KOPT-K1 (cell line): ENCODE measurements at regions not wholly inside any gene's neighbourhood (a gene's known extent, or its start where the extent isn't known, plus 50 kb on each side); places are given as distances from the start of the nearest gene placed in this dataset.
"Not testable (repeated sequence)": the region's sequence is repeated elsewhere in the genome, so short reads cannot be mapped to it uniquely, and the experiment has no call there.

Experiments
- H3K27ac ChIP-seq: fragments of 200-600 bp; sonication (generic); 2 replicates; pipeline ENCODE4 v1.5.1; 2016; ENCODE audit warnings: antibody characterized with exemption, mild to moderate bottlenecking, low read depth, low read length; ENCODE audit not compliant: poor library complexity, severe bottlenecking
- H3K36me3 ChIP-seq: fragments of 200-600 bp; sonication (generic); 2 replicates; pipeline ENCODE4 v1.5.1; 2017; ENCODE audit warnings: antibody characterized with exemption, mild to moderate bottlenecking, low read length, moderate library complexity; ENCODE audit not compliant: insufficient read depth
- H3K9me3 ChIP-seq: fragments of 200-600 bp; sonication (generic); 2 replicates; pipeline ENCODE4 v1.5.1; 2017; ENCODE audit warnings: antibody characterized with exemption, low read length, mild to moderate bottlenecking; ENCODE audit not compliant: insufficient read depth, poor library complexity, severe bottlenecking

DNA sequence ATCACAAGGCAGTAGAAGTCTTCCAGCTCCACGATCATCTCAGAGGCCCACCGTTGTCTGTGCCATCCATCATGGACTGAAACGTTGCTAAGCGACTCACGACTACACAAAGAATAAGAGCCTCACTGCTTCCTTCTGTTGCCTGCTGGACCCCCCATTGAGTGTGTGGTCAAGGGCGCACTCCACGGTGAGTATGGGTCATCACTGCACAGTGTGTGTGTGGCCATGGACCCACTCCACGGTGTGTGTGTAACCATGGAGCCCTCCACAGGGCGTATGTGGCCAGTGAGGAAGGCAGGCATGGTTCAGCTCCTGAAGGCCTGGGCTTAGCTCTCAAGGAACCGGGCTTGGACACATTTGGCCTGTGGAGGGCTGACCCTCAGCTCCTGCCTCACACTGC lies 123.4 kb upstream of the AFDN start:
- H3K9me3 ChIP-seq, result no peaks in the 10 kb centered on the region
- no peaks in the 10 kb centered on the region for H3K36me3 ChIP-seq

DNA sequence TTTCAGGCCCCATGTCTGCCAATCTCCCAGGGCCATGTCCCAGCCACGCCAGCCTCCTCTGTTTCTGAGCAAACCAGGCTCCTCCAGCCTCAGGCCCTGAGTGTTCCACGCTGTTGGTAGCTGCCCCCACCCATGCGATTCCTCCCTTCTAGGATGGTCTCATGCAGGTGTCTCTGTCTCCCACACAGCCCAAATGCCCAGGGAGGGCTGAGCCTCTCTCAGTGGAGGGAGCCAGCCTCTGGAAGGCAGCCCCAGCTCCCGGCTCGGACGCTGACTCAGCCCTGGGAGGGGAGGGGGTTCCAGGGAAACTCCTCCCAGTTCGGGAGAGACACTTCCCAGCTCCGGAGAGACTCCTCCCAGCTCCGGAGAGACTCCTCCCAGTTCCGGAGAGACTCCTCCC lies 122.9 kb upstream of the AFDN start:
- Histone ChIP-seq H3K9me3 (no peaks in the 10 kb centered on the region), H3K36me3 (no peaks in the 10 kb centered on the region), H3K27ac (no peak overlapping the region)

More for the DNA sequence above, 123.4 kb upstream of the AFDN start:
- H3K27ac ChIP-seq, result no peak overlapping the region

DNA sequence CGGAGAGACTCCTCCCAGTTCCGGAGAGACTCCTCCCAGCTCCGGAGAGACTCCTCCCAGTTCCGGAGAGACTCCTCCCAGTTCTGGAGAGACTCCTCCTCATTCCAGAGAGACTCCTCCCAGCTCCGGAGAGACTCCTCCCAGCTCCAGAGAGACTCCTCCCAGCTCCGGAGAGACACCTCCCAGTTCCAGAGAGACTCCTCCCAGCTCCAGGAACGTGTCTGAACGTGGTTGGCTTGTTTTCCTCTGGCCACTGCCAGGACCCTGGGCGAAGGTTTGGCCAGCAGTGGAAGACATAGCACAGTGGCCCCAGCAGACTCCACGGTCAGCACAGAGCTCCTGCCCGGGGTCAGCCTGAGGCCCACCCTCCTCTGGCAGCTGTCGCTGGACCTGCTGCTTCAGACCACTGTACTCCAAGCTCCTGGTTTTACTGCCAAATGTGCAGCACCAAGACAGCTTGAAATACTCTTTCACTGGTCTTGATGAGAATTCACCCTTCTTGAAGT lies 122.3 kb upstream of the AFDN start:
- no peak overlapping the region for H3K27ac ChIP-seq
- no peaks in the 10 kb centered on the region for H3K36me3 ChIP-seq
- H3K9me3 ChIP-seq, result no peaks in the 10 kb centered on the region

DNA sequence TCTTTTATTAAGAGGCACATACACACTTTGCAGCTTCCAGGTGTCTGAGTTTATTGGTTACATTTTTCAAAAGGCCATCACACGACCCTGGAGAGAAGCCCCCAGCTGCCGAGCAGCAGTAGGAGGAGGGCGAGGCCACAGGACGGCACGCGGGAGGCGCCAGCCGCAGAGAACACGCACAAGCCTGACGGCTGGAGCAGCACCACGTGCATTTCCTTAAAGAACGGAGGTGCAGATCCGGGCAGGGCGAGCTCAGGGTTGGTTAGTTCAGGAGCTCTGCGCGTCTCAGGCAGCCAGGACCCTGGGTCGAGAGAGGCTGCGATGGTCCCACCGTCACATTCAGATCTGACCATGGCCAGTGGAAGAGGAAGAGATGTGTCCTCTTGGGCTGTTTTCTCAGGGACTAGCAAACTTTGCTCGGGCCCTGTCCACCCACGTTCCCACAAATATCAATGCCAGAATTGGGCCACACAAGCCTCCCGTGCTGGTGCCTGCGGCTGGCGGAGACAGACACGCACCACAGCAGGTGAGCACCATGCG lies 121.4 kb upstream of the AFDN start:
- no peaks in the 10 kb centered on the region for H3K36me3 ChIP-seq
- H3K9me3 ChIP-seq, result no peaks in the 10 kb centered on the region
- no peak overlapping the region for H3K27ac ChIP-seq

DNA sequence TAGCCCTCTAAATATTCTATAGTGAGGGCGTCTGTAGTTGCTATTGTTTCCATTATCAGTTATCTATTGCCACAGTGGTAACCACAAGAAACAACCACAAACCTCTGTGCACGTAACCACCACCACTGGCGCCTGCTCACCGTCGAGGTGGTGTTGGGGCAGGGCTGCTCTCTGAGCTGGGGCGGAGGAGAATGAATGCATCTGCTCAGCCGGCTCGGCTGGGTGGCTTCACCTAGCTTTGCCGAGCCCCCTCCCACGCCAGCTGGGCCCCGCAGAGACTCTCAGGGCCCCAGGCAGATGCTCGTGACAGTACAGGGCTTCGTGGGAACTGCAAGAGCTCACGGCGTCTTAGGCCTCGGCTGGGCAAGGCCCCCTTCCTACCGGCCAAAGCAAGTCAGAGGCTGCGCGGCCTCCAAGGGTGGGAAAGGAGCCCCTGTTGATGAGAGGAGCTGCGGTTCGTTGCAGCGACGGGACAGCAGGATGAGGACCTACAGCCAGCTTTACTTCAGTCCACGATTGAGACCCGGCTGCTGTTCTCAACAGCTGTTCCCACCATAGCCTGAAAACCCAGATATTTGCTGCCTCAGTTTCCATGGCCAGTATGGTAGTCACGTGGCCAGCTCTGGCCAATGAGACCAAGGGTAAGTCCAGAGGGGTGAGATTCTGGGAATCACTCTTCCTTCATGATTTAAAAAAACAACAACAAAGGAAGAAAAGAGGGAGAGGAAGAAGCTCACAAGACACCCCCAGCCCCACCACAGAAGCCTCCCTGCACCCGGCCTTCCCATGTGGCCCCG lies 120.2 kb upstream of the AFDN start:
- Histone ChIP-seq H3K9me3 (no peaks in the 10 kb centered on the region), H3K36me3 (no peaks in the 10 kb centered on the region), H3K27ac (no peak overlapping the region)

DNA sequence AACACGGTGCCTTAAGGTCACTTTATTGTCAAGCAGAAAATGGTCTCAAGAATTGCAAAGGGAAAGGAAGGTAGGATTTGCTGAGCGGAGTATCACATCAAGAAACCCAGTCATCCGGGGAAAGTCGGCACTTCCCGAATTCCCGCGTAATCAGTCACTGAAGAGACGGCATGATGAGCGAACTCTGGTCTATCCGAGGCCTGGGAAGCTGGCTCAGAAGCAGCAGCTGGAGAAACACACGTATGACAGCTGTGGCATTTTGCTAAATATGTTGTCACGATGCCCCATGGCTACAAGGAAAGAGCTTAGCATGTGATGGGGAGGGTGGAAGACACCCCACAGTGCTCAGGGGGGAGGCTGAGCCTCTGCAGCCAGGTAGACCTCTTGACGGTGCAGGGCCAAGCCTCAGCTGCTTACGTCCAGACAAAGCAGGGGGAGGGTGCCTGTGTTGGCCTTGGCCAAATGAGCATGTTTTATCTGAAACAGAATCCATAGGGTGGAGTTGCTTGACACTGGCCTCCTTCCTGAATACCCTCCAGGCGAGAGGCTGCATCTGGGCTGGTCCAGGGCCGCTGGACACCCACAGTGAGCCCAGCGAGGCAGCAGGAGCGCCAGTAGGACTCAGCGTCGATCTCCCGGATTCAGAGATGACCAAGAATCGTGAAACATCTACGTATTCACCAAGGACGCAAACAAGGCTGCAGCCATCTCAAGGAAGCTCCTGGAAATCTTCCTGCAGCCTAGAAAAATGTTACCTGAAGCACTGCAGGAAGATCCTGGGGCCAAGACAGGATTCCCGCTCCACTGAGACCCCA lies 118.8 kb upstream of the AFDN start:
- no peak overlapping the region for H3K27ac ChIP-seq
- no peaks in the 10 kb centered on the region for H3K9me3 ChIP-seq
- no peaks in the 10 kb centered on the region for H3K36me3 ChIP-seq

DNA sequence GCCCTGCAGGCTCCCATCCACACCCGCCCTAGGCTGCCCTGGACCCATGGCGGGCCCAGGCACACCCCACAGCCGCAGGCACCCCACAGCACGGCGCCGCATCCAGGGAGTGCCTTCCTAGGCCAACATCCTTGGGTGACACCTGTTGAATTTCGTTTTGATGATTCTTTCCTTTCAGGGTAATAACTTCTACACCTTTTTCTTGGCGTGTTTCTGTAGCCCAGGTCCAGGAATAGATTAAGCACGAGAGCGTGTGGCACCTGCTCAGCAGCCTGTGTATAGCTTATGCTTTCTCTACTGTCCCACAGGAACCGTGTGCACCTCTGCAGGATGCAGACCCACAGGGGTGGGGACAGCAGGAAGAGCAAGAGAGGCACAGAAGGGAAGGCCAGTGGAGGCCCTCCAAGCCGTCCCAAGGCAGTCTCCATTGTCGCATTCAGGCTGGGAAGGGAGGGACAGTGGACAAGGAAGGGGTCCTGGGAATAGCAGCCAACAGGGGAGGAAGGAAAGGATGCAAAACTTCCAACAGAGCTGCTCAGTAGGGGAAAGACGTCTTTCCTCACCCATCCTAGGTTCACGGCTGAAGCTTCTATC lies 118.1 kb upstream of the AFDN start:
- Histone ChIP-seq H3K9me3 (no peaks in the 10 kb centered on the region), H3K27ac (no peak overlapping the region), H3K36me3 (no peaks in the 10 kb centered on the region)

DNA sequence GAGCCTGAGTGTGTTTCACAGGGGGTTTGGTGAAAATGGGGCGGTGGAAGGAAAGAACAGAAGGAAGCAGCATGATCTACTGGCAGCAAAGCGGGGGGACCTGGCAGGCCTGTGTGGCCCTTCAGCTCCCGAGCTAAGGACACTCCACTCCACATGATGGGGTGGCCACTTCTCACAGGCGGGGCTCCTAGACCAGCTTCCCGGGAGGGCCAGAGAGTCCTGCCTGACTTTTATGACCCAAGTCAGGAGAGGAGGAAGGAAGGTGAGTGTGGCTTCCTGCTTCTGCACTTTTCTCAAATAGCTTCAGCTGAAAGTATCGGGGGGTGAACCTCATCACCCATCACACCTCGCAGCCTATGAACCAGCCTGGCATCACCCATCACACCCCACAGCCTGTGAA lies 117.5 kb upstream of the AFDN start:
- Histone ChIP-seq H3K27ac (no peak overlapping the region), H3K9me3 (no peaks in the 10 kb centered on the region), H3K36me3 (no peaks in the 10 kb centered on the region)

DNA sequence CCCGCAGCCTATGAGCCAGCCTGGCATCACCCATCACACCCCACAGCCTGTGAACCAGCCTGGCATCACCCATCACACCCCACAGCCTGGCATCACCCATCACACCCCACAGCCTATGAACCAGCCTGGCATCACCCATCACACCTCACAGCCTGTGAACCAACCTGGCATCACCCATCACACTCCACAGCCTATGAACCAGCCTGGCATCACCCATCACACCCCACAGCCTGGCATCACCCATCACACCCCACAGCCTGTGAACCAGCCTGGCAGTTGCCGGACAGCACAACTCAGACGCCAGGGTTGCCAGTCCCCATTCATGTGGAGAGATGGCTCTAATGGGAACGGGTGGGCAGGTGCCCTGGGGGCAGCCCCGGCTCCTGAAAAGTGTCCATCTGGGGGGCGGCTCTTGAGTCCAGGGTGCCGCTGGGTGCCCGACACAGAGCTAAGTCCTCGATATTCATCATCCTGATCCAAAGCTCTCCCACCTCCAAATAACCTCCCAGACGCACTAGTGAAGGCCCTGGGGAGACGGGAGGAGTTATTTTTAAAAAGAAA lies 116.9 kb upstream of the AFDN start:
- not testable (repeated sequence) for H3K9me3 ChIP-seq, H3K36me3 ChIP-seq

DNA sequence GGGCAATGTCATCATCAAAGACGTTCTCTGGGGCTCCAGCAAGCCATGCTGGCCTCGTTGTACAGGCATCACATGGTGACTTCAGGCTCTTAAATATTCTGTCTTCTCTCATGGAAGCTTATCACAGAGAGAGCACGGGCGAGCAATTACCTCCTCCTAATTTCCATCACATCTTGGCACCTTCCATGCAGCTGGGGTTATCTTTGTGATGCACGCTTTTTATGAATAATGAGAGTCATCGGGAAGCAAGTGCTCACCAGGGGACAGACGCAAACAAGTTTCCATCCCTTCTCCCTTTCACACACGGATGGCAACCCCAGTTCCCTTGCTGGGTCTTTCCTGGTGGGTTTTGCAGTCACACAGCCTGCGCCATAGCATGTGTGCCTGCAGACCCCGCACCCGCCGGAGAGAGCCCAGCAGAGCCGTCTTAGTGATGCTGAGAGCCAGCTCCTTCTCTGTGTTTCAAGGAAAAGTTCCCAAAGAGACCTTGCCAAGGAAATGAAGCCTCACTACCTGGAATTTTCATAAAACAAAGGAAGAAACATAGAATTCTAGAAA lies 116.3 kb upstream of the AFDN start:
- no peaks in the 10 kb centered on the region for H3K36me3 ChIP-seq
- H3K9me3 ChIP-seq, result no peaks in the 10 kb centered on the region
- H3K27ac ChIP-seq, result no peak overlapping the region

More for the DNA sequence above, 116.9 kb upstream of the AFDN start:
- not testable (repeated sequence) for H3K27ac ChIP-seq

DNA sequence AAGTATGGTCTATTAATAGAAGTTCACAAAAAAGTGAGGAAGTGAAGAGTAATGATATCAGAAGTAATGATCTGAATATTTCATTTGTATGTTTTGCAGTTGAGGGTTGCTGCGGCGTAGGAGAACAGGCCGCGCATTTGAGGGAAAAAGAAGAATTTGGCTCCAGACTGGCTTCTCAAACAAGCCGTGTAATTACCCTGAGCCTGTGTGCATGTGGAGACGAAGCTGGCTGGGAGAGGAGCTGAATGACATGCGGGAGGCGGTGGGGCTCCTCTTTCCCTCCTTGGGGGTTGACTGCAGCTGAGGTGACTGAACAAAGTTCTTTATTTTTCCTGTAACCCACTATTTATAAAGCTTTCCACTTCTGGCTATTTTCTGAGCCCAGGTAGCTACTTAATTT lies 115.5 kb upstream of the AFDN start:
- Histone ChIP-seq H3K27ac (no peak overlapping the region), H3K36me3 (no peaks in the 10 kb centered on the region), H3K9me3 (no peaks in the 10 kb centered on the region)

DNA sequence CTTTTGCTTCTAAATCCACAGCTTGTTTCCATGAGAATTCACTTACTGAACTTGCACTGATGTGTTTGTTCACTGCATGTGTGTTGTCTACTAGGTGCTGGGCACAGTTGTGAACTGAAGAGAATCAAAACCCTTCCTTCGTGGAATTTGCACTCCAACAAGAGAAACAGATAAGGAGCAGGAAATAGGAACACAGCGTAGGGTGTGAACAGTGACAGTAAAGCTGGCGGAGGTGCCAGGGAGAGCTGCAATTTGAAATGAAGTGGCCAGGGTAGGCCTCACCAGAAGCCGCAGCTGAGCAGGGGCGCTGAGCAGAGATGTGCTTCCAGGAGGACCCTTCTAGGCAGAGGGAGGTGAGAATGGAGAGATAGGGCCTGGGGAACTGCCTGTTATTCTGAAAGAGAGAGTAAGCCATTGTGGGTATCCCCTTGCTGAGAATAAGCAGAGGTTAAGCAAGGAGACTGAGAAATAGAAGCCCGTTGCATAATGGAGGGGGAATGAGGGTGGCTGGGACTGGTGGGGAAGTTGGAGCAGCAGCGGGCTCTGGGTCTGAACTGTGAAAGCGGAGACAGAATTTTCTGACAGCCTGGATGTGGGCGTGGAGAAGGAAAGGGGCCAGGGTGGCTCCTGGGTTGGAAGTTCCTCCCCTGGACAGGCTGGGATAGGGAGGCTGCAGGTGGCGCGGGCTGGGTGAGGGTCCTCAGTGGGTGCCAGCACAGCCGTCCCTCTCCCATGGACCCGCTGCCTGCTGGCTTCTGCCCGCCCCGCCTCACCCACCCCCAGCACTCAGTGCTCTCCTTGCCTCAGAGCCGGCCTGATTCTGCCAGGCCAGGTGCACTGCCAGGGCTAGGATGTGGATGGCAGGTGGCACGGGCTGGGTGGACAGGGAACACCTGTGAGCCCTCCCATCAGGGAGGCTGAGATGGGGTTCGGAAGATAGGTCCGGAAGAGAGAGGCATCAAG lies 114.7 kb upstream of the AFDN start:
- H3K9me3 ChIP-seq, result no peaks in the 10 kb centered on the region
- no peak overlapping the region for H3K27ac ChIP-seq
- H3K36me3 ChIP-seq, result no peaks in the 10 kb centered on the region

DNA sequence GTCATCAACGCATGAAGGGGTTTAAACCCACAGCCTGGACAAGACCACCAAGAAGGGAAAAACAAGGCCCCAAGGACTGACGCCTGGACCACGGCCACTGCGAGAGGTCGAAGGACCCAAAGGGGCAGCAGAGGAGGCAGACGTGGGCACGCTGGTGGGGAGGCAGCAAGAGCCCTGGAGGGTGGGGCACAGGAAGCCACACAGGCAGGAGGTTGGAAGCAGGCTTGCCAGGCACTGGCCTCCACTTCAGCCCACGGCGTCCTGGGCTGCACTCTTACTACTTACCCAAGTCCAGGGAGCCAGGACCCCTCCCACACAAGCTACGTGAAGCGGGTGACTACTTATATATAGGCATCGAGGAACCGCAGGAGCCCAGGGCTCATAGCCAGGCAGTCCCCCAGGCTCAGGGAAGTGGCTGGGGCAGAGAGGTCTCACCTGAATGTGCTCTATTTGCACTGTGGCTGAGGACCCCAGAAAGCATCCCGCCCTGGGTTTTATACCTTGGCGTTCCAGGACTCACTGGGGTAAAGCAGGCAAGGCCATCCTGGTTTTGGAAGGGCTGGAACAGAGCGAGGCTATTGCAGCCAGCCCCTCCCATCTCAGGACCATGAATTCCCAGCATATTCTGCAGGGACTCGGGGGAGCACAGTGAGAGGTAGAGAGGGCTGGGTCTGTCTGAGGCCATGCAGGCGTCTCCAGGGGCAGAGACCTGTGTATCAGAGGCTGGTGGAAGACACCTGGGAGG lies 113.8 kb upstream of the AFDN start:
- H3K36me3 ChIP-seq, result no peaks in the 10 kb centered on the region
- no peaks in the 10 kb centered on the region for H3K9me3 ChIP-seq
- no peak overlapping the region for H3K27ac ChIP-seq
